ENCODE measurements at regions not wholly inside any gene's neighbourhood (a gene's known extent, or its start where the extent isn't known, plus 50 kb on each side); places are given as distances from the start of the nearest gene placed in this dataset.

DNA sequence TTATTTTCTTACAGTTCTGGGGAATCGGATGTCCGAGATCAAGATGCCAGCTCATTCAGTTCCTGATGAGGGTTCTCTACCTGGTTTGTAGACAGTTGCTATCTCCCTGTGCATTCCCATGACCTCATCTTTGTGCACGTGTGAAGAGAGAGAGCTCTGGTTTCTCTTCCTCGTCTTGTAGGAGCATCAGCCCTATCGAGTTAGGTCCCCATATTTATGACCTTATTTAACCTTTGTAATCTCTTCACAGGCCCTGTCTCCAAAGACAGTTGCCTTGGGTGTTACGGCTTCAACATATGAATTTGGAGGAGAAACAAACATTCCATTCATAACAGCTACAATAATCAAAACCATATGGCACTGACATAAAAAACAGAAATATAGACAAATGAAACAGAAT, 455.3 kb downstream of the HACE1 start:
- no peak overlapping the region for H3K4me3 ChIP-seq
- no peaks in the 10 kb centered on the region for H3K4me1 ChIP-seq
- H3K36me3 ChIP-seq (ENCODE audit: low read depth, missing control alignments), result no peaks in the 10 kb centered on the region
- WGBS, 2 donors, result 70 to 75% methylated on average over 6 of the region's 6 CpGs
- no peaks in the 10 kb centered on the region for H3K9me3 ChIP-seq
- TF ChIP-seq, protein P1, sequence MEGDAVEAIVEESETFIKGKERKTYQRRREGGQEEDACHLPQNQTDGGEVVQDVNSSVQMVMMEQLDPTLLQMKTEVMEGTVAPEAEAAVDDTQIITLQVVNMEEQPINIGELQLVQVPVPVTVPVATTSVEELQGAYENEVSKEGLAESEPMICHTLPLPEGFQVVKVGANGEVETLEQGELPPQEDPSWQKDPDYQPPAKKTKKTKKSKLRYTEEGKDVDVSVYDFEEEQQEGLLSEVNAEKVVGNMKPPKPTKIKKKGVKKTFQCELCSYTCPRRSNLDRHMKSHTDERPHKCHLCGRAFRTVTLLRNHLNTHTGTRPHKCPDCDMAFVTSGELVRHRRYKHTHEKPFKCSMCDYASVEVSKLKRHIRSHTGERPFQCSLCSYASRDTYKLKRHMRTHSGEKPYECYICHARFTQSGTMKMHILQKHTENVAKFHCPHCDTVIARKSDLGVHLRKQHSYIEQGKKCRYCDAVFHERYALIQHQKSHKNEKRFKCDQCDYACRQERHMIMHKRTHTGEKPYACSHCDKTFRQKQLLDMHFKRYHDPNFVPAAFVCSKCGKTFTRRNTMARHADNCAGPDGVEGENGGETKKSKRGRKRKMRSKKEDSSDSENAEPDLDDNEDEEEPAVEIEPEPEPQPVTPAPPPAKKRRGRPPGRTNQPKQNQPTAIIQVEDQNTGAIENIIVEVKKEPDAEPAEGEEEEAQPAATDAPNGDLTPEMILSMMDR (IDR thresholded peaks at IDR 0.05), result no peak
- no peak for TF ChIP-seq POLR2A (IDR thresholded peaks at IDR 0.05)
- DNase-seq, result no peak
- H3K27ac ChIP-seq, result no peak overlapping the region
- intact Hi-C loops (cut with DNase I; ENCODE audit: low total_unique reads), result no loop called here
- H3K27me3 ChIP-seq, result no peaks in the 10 kb centered on the region

DNA sequence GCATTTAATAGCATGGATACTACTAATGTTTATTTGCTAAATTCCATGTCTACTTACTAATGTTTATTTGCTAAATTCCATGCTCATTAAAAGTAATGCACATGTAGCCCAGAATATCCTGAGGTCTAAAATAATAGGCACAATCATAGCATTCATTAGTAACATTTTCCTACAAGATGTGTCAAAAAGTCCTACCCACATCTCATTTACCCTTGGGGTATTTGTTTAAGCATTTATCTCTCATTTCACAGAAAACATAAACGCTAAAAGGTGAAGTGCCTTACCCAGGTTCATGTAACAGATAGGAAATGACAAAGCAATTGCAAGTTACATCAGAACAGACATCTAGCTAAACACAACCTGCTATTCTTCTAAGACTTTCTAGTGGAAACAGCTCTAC, 457.1 kb downstream of the HACE1 start:
- Histone ChIP-seq H3K27me3 (no peaks in the 10 kb centered on the region), H3K27ac (no peak overlapping the region), H3K4me1 (no peaks in the 10 kb centered on the region), H3K4me3 (no peak overlapping the region), H3K36me3 (ENCODE audit: low read depth, missing control alignments) (no peaks in the 10 kb centered on the region), H3K9me3 (no peaks in the 10 kb centered on the region)
- 65 to 77% methylated on average over 1 of the region's 1 CpG for whole genome bisulfite sequencing, 2 donors
- DNase-seq, result no peak
- no peak for TF ChIP-seq POLR2A (IDR thresholded peaks at IDR 0.05)
- TF ChIP-seq, protein P1 (IDR thresholded peaks at IDR 0.05), result no peak
- intact Hi-C loops (cut with DNase I; ENCODE audit: low total_unique reads), result no loop called here

DNA sequence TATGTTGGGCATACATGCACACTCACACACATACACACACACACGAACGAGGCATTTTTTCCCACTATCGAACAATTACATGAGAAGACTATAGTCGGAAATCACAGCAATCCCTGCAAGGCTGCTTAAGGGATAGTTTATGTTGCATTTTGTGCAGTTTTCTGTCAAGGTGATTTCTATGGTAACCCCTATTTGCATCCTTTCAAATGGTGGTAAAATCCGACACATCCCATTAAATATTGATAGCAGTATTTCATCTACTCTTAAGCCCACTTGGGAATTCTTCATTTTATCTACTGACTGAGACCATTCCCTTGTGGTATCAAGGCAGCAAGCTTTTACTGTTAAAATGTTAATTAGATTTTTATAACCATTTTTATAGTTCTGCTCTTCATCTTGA, 457.8 kb downstream of the HACE1 start:
- Histone ChIP-seq H3K27ac (no peak overlapping the region), H3K9me3 (no peaks in the 10 kb centered on the region), H3K4me1 (no peaks in the 10 kb centered on the region), H3K36me3 (ENCODE audit: low read depth, missing control alignments) (no peaks in the 10 kb centered on the region), H3K4me3 (no peak overlapping the region), H3K27me3 (no peaks in the 10 kb centered on the region)
- intact Hi-C loops (cut with DNase I; ENCODE audit: low total_unique reads), result no loop called here
- DNase-seq, result no peak
- TF ChIP-seq, protein P1 (IDR thresholded peaks at IDR 0.05), result no peak
- no peak for TF ChIP-seq POLR2A (IDR thresholded peaks at IDR 0.05)
- 78 to 84% methylated on average over 5 of the region's 5 CpGs for WGBS, 2 donors

- TF ChIP-seq, protein P1 (IDR thresholded peaks at IDR 0.05), result no peak
- TF ChIP-seq POLR2A (IDR thresholded peaks at IDR 0.05), result no peak
- no peaks in the 10 kb centered on the region for H3K4me1 ChIP-seq
- H3K9me3 ChIP-seq, result no peaks in the 10 kb centered on the region
- no peaks in the 10 kb centered on the region for H3K36me3 ChIP-seq (ENCODE audit: low read depth, missing control alignments)
- H3K4me3 ChIP-seq, result no peak overlapping the region
- DNase-seq, result no peak
- no peak overlapping the region for H3K27ac ChIP-seq
- H3K27me3 ChIP-seq, result no peaks in the 10 kb centered on the region
- 70 to 77% methylated on average over 5 of the region's 5 CpGs for WGBS, 2 donors
- intact Hi-C loops (cut with DNase I; ENCODE audit: low total_unique reads), result no loop called here
Measured at GRCh38 chr6:104400844-104401243, 458.9 kb downstream of the HACE1 start.

DNA sequence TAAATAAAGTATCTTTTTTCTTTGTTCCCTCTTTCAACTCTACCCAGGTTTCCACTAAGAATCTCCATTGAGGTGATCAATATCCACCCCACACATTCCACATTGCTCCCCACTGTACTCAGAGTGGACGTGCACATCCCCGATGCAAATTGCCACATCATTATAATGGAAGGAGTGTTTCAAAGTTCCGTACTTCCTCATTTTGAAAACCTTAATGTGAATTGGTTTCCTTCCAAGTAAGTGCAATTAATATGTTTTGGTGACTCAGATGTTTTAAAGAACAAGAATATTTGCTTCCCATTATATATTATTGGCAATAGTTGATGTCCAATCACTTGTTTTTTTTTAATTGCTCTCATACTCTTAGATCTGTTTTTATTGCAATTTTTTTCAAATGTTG, 463.6 kb downstream of the HACE1 start:
- intact Hi-C loops (cut with DNase I; ENCODE audit: low total_unique reads), result no loop called here
- Histone ChIP-seq H3K4me3 (no peak overlapping the region), H3K27ac (no peak overlapping the region), H3K36me3 (ENCODE audit: low read depth, missing control alignments) (no peaks in the 10 kb centered on the region), H3K27me3 (no peaks in the 10 kb centered on the region), H3K4me1 (no peaks in the 10 kb centered on the region), H3K9me3 (no peaks in the 10 kb centered on the region)
- WGBS, 2 donors, result 58 to 70% methylated on average over 3 of the region's 3 CpGs
- TF ChIP-seq, protein P1 (IDR thresholded peaks at IDR 0.05), result no peak
- TF ChIP-seq POLR2A (IDR thresholded peaks at IDR 0.05), result no peak
- no peak for DNase-seq

Measured in testis (tissue), 2 donors.